ENCODE measurements at regions not wholly inside any gene's neighbourhood (a gene's known extent, or its start where the extent isn't known, plus 50 kb on each side); places are given as distances from the start of the nearest gene placed in this dataset.

GRCh38 chr14:104516906-104517305, 62.7 kb upstream of the C14orf180 start:
- no peak overlapping the region for H2AFZ ChIP-seq (ENCODE audit: low read depth, low read length)
- TF ChIP-seq TAF1 (IDR thresholded peaks at IDR 0.05; ENCODE audit: low read depth), result no peak
- TF ChIP-seq, protein P1, sequence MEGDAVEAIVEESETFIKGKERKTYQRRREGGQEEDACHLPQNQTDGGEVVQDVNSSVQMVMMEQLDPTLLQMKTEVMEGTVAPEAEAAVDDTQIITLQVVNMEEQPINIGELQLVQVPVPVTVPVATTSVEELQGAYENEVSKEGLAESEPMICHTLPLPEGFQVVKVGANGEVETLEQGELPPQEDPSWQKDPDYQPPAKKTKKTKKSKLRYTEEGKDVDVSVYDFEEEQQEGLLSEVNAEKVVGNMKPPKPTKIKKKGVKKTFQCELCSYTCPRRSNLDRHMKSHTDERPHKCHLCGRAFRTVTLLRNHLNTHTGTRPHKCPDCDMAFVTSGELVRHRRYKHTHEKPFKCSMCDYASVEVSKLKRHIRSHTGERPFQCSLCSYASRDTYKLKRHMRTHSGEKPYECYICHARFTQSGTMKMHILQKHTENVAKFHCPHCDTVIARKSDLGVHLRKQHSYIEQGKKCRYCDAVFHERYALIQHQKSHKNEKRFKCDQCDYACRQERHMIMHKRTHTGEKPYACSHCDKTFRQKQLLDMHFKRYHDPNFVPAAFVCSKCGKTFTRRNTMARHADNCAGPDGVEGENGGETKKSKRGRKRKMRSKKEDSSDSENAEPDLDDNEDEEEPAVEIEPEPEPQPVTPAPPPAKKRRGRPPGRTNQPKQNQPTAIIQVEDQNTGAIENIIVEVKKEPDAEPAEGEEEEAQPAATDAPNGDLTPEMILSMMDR (IDR thresholded peaks at IDR 0.05; ENCODE audit: poor library complexity, severe bottlenecking), result no peak
- TF ChIP-seq EZH2 (IDR thresholded peaks at IDR 0.05; ENCODE audit: borderline replicate concordance, insufficient read depth, low read length, poor library complexity, severe bottlenecking), result no peak
- TF ChIP-seq RAD21 (conservative IDR thresholded peaks at IDR 0.05), result no peak
- TF ChIP-seq EP300 (conservative IDR thresholded peaks at IDR 0.05; ENCODE audit: poor library complexity, severe bottlenecking), result no peak
- no peak for TF ChIP-seq REST (IDR thresholded peaks at IDR 0.05; ENCODE audit: borderline replicate concordance)
- no peak for TF ChIP-seq MXI1 (conservative IDR thresholded peaks at IDR 0.05; ENCODE audit: poor library complexity, severe bottlenecking)
- H3K9me2 ChIP-seq (ENCODE audit: insufficient read depth, low read length), result no peaks in the 10 kb centered on the region
- no peaks in the 10 kb centered on the region for H3K79me2 ChIP-seq (replicated peaks; ENCODE audit: insufficient read depth, low read length)
- H3K4me3 ChIP-seq (ENCODE audit: low read length), result no peak overlapping the region
- no peaks in the 10 kb centered on the region for H4K20me1 ChIP-seq (ENCODE audit: insufficient read depth)
- no peaks in the 10 kb centered on the region for H3K9me3 ChIP-seq (ENCODE audit: low read length)
- H3K9ac ChIP-seq (ENCODE audit: low read length), result no peak overlapping the region
- no peaks in the 10 kb centered on the region for H3F3A ChIP-seq (ENCODE audit: insufficient read depth, low read length, poor library complexity, severe bottlenecking)
- no peaks in the 10 kb centered on the region for H3K36me3 ChIP-seq (ENCODE audit: insufficient read depth, low read length)
- H3K27ac ChIP-seq (ENCODE audit: low read length), result no peak overlapping the region
- H3K4me2 ChIP-seq (ENCODE audit: low read length), result no peak overlapping the region
- no peaks in the 10 kb centered on the region for H3K27me3 ChIP-seq (ENCODE audit: insufficient read depth, low read depth, low read length)

- Histone ChIP-seq H3F3A (ENCODE audit: insufficient read depth, low read length, poor library complexity, severe bottlenecking) (no peaks in the 10 kb centered on the region), H2AFZ (ENCODE audit: low read depth, low read length) (no peak overlapping the region), H3K4me3 (ENCODE audit: low read length) (no peak overlapping the region), H4K20me1 (ENCODE audit: insufficient read depth) (no peaks in the 10 kb centered on the region), H3K9ac (ENCODE audit: low read length) (no peak overlapping the region), H3K4me2 (ENCODE audit: low read length) (no peak overlapping the region), H3K79me2 (replicated peaks; ENCODE audit: insufficient read depth, low read length) (no peaks in the 10 kb centered on the region), H3K9me3 (ENCODE audit: low read length) (no peaks in the 10 kb centered on the region), H3K27ac (ENCODE audit: low read length) (no peak overlapping the region), H3K9me2 (ENCODE audit: insufficient read depth, low read length) (no peaks in the 10 kb centered on the region), H3K36me3 (ENCODE audit: insufficient read depth, low read length) (no peaks in the 10 kb centered on the region), H3K27me3 (ENCODE audit: insufficient read depth, low read depth, low read length) (no peaks in the 10 kb centered on the region)
- no peak for TF ChIP-seq SMC3 (conservative IDR thresholded peaks at IDR 0.05; ENCODE audit: poor library complexity)
- no peak for TF ChIP-seq EP300 (conservative IDR thresholded peaks at IDR 0.05; ENCODE audit: poor library complexity, severe bottlenecking)
- no peak for TF ChIP-seq POLR2AphosphoS5 (IDR thresholded peaks at IDR 0.05)
- no peak for TF ChIP-seq RAD21 (conservative IDR thresholded peaks at IDR 0.05)
- TF ChIP-seq, protein P1 (IDR thresholded peaks at IDR 0.05; ENCODE audit: poor library complexity, severe bottlenecking), result no peak
- TF ChIP-seq REST (IDR thresholded peaks at IDR 0.05; ENCODE audit: borderline replicate concordance), result no peak
- TF ChIP-seq EZH2 (IDR thresholded peaks at IDR 0.05; ENCODE audit: borderline replicate concordance, insufficient read depth, low read length, poor library complexity, severe bottlenecking), result no peak
- no peak for TF ChIP-seq TAF1 (IDR thresholded peaks at IDR 0.05; ENCODE audit: low read depth)
Measured at GRCh38 chr14:104517426-104517825, 62.1 kb upstream of the C14orf180 start.
